Stomach (tissue), 8 donors: ENCODE measurements at regions not wholly inside any gene's neighbourhood (a gene's known extent, or its start where the extent isn't known, plus 50 kb on each side); places are given as distances from the start of the nearest gene placed in this dataset.

Experiments used
- DNase-seq, 2 donors: peaks; one replicate each; pipeline versions ENCODE4 v3.0.0 to v3.0.0-alpha.2; 2013 to 2019
- H3K27ac ChIP-seq, 5 donors: fragments of 200-600 bp in 4 of 5; sonication (generic) in 4 of 5; one replicate each; pipeline ENCODE4 v1.5.1; 2013 to 2019; ENCODE audit warnings: mild to moderate bottlenecking in 1 of 5, moderate library complexity in 1 of 5
- H3K27me3 ChIP-seq, 3 donors: fragments of 200-600 bp; sonication (generic); one replicate each; pipeline ENCODE4 v1.5.1; 2017 to 2019; ENCODE audit warnings: mixed run types in 1 of 3
- H3K36me3 ChIP-seq, 4 donors: fragments of 200-600 bp; sonication (generic); 1 replicate in 3 of 4; 2 replicates in 1 of 4; pipeline ENCODE4 v1.5.1; 2016 to 2019
- H3K4me1 ChIP-seq, 4 donors: fragments of 200-600 bp; sonication (generic); one replicate each; pipeline ENCODE4 v1.5.1; 2016 to 2019
- H3K4me3 ChIP-seq, 4 donors: fragments of 200-600 bp; sonication (generic) in 3 of 4; one replicate each; pipeline ENCODE4 v1.5.1; 2016 to 2019; ENCODE audit warnings: mild to moderate bottlenecking in 1 of 4
- H3K9me3 ChIP-seq, 4 donors: fragments of 200-600 bp; sonication (generic); one replicate each; pipeline ENCODE4 v1.5.1; 2016 to 2019
- CTCF ChIP-seq, 7 experiments: fragments of 450-650 bp in 4 of 7; fragments of 200-600 bp in 3 of 7; sonication (generic) in 3 of 7; IDR thresholded peaks; one replicate each; pipeline ENCODE4 v1.5.1; 2016 to 2019; ENCODE audit warnings: antibody characterized with exemption in 7 of 7, control low read depth in 2 of 7, mild to moderate bottlenecking in 1 of 7
- EP300 ChIP-seq: sonication (generic); formaldehyde crosslinking; IDR thresholded peaks from one replicate; pipeline ENCODE4 v1.6.1; 2017; ENCODE audit warnings: antibody characterized with exemption
- POLR2A ChIP-seq, 4 donors: fragments of 450-650 bp; IDR thresholded peaks; one replicate each; pipeline ENCODE4 v1.6.1; 2016; ENCODE audit warnings: antibody characterized with exemption in 4 of 4, control low read depth in 2 of 4, mild to moderate bottlenecking in 1 of 4, moderate library complexity in 1 of 4
- POLR2AphosphoS5 ChIP-seq, 3 donors: sonication (generic); formaldehyde crosslinking; IDR thresholded peaks; one replicate each; pipeline ENCODE4 v1.6.1; 2016; ENCODE audit warnings: antibody characterized with exemption in 3 of 3
- WGBS, 5 donors: extraction: QIAGEN DNeasy Blood & Tissue Kit in 3 of 5; methylation state at CpG; one replicate each; pipeline versions ENCODE4 v1.1.5 to v1.1.7; 2013 to 2018; 5-methylcytosine and 5-hydroxymethylcytosine counted together
- intact Hi-C: fragments of 100-400 bp; cut with DNase I; formaldehyde crosslinking; loops from one replicate; pipeline ENCODE4 v1.15.1; 2023; ENCODE audit warnings: low total_unique reads
- donor health status: healthy with polysubstance abuse.
- donor health status: Bipolar disorder and iron deficiency.
- donor health status: healthy.

GRCh38 chr3:148219999-148220398 is 477.7 kb upstream of the AGTR1 start:
- no peak overlapping the region for H3K4me3 ChIP-seq
- DNase-seq: no peak
- no peaks in the 10 kb centered on the region for H3K27me3 ChIP-seq
- intact Hi-C loops: no loop called here
- H3K9me3 ChIP-seq: no peaks in the 10 kb centered on the region
- H3K36me3 ChIP-seq: no peaks in the 10 kb centered on the region
- TF ChIP-seq POLR2AphosphoS5 (IDR thresholded peaks at IDR 0.05): no peak
- no peak for TF ChIP-seq EP300
- WGBS, 5 donors: 90 to 96% (median 92%) methylated on average over 2 of the region's 2 CpGs
- no peak overlapping the region for H3K27ac ChIP-seq
- no peaks in the 10 kb centered on the region for H3K4me1 ChIP-seq

DNA sequence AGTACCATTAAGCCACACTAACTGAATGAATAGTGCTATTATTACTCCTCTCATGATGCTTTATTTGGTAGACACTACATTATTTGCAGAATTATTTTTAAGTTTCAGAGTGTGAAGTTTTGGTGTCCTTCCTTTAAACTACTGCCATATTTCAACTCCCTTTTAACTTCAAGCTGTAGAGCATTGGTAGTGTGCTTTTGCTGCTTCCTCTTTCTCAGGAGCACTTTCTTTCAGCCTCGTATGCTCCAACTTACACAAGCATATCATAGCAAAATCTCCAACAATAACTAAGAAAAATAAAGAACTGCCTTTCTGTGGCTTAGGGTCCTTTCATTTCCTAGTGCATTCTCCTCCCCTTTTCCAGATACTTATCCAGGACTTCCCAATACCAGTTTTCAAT is 476.4 kb upstream of the AGTR1 start:
- Histone ChIP-seq H3K27ac (no peak overlapping the region), H3K36me3 (no peaks in the 10 kb centered on the region), H3K9me3 (no peaks in the 10 kb centered on the region), H3K4me3 (no peak overlapping the region), H3K4me1 (no peaks in the 10 kb centered on the region), H3K27me3 (no peaks in the 10 kb centered on the region)
- TF ChIP-seq POLR2A (IDR thresholded peaks at IDR 0.05) (no peak), CTCF (IDR thresholded peaks at IDR 0.05) (no peak), POLR2AphosphoS5 (IDR thresholded peaks at IDR 0.05) (no peak), EP300 (no peak)
- WGBS, 5 donors: 42 to 76% (median 52%) methylated on average over 1 of the region's 1 CpG
- intact Hi-C loops: no loop called here
- DNase-seq: no peak

- WGBS, 5 donors: 52 to 63% (median 59%) methylated on average over 2 of the region's 2 CpGs
- intact Hi-C loops: no loop called here
These were observed 474.4 kb upstream of the AGTR1 start for GRCh38 chr3:148223266-148223665.

GRCh38 chr3:148226246-148226645 is 471.5 kb upstream of the AGTR1 start:
- intact Hi-C loops: no loop called here
- no peak overlapping the region for H3K4me3 ChIP-seq
- no peak overlapping the region for H3K27ac ChIP-seq
- H3K4me1 ChIP-seq: no peaks in the 10 kb centered on the region
- TF ChIP-seq CTCF (IDR thresholded peaks at IDR 0.05): no peak
- no peak for TF ChIP-seq EP300
- TF ChIP-seq POLR2AphosphoS5 (IDR thresholded peaks at IDR 0.05): no peak
- no peaks in the 10 kb centered on the region for H3K9me3 ChIP-seq
- no peaks in the 10 kb centered on the region for H3K36me3 ChIP-seq
- WGBS, 5 donors: 75 to 88% (median 82%) methylated on average over 3 of the region's 3 CpGs
- no peak for DNase-seq
- no peaks in the 10 kb centered on the region for H3K27me3 ChIP-seq

More at GRCh38 chr3:148223266-148223665, 474.4 kb upstream of the AGTR1 start:
- Histone ChIP-seq H3K9me3 (no peaks in the 10 kb centered on the region), H3K36me3 (no peaks in the 10 kb centered on the region), H3K27ac (no peak overlapping the region), H3K4me3 (no peak overlapping the region), H3K27me3 (no peaks in the 10 kb centered on the region), H3K4me1 (no peaks in the 10 kb centered on the region)
- DNase-seq: no peak
- TF ChIP-seq POLR2AphosphoS5 (IDR thresholded peaks at IDR 0.05) (no peak), EP300 (no peak), CTCF (IDR thresholded peaks at IDR 0.05) (no peak)

DNA sequence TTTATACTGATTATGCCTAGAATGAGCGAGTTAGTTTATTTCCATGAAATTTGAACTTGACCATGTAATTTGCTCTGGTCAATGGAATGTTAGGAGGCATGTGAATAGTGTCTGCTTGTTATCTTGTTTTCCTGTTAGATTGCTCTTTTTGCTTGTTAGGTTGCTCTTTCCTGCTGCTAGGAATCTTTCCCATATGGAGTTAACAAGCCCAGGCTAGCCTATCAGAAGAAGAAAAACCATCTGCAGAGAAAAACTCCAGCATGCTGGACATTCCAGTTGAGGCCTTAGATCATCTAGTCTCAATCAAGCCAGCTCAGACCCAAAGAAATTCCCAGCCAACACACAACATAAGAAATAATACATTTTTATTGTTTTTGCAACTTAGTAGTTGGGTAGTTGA is 470.2 kb upstream of the AGTR1 start:
- WGBS, 5 donors: 89 to 100% (median 92%) methylated on average over 1 of the region's 1 CpG
- TF ChIP-seq POLR2AphosphoS5 (IDR thresholded peaks at IDR 0.05) (no peak), CTCF (IDR thresholded peaks at IDR 0.05) (no peak), POLR2A (IDR thresholded peaks at IDR 0.05) (no peak), EP300 (no peak)
- no peak overlapping the region for H3K27ac ChIP-seq
- H3K36me3 ChIP-seq: no peaks in the 10 kb centered on the region
- H3K4me1 ChIP-seq: no peaks in the 10 kb centered on the region
- no peaks in the 10 kb centered on the region for H3K27me3 ChIP-seq
- intact Hi-C loops: no loop called here
- DNase-seq: no peak
- H3K4me3 ChIP-seq: no peak overlapping the region
- no peaks in the 10 kb centered on the region for H3K9me3 ChIP-seq
